ENCODE measurements at regions not wholly inside any gene's neighbourhood (a gene's known extent, or its start where the extent isn't known, plus 50 kb on each side); places are given as distances from the start of the nearest gene placed in this dataset.

DNA sequence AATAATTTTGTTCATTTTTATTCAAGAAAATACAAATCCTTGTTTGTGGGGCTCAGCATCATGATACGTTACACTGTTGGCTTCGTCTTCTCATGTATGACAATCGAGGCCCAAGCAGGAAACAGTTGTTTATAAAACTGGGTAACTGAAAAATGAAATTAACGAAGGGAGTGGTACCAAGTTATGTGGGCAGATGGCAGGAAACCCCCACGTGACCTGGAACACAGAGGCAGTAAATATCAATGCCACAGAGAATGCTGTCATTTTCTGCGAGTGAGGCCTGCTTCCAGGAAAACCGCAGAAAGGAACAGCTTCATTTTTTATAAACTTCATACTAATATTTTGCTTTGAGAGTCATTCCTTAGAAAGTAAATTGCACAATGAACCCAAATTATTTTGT lies 201.0 kb upstream of the ADARB2 start:
- no peak for TF ChIP-seq POLR2A (IDR thresholded peaks at IDR 0.05; ENCODE audit: low read depth, low read length)
- TF ChIP-seq RAD21 (IDR thresholded peaks at IDR 0.05; ENCODE audit: low read length), result no peak
- no peak for TF ChIP-seq SMC3 (IDR thresholded peaks at IDR 0.05; ENCODE audit: low read depth, low read length)
- TF ChIP-seq, protein P1, sequence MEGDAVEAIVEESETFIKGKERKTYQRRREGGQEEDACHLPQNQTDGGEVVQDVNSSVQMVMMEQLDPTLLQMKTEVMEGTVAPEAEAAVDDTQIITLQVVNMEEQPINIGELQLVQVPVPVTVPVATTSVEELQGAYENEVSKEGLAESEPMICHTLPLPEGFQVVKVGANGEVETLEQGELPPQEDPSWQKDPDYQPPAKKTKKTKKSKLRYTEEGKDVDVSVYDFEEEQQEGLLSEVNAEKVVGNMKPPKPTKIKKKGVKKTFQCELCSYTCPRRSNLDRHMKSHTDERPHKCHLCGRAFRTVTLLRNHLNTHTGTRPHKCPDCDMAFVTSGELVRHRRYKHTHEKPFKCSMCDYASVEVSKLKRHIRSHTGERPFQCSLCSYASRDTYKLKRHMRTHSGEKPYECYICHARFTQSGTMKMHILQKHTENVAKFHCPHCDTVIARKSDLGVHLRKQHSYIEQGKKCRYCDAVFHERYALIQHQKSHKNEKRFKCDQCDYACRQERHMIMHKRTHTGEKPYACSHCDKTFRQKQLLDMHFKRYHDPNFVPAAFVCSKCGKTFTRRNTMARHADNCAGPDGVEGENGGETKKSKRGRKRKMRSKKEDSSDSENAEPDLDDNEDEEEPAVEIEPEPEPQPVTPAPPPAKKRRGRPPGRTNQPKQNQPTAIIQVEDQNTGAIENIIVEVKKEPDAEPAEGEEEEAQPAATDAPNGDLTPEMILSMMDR (conservative IDR thresholded peaks at IDR 0.05; ENCODE audit: low read depth, low read length), result no peak
- TF ChIP-seq CHD1 (IDR thresholded peaks at IDR 0.05; ENCODE audit: low read depth, low read length), result no peak
- no peak for TF ChIP-seq RCOR1 (IDR thresholded peaks at IDR 0.05; ENCODE audit: insufficient replicate concordance, low read length)
- TF ChIP-seq USF2 (IDR thresholded peaks at IDR 0.05; ENCODE audit: low read depth, low read length), result no peak
